Esophagus muscularis mucosa (tissue), 4 donors: ENCODE measurements at regions not wholly inside any gene's neighbourhood (a gene's known extent, or its start where the extent isn't known, plus 50 kb on each side); places are given as distances from the start of the nearest gene placed in this dataset.

Source experiments
- DNase-seq: peaks from one replicate; pipeline ENCODE4 v3.0.0-alpha.2; 2017; ENCODE audit errors: extremely low spot score
- H3K27ac ChIP-seq, 4 donors: fragments of 200-600 bp; sonication (generic); replicated peaks in 1 of 4; 1 replicate in 3 of 4; 2 replicates in 1 of 4; pipeline ENCODE4 v1.5.1; 2016 to 2019; ENCODE audit warnings: mild to moderate bottlenecking in 1 of 4
- H3K27me3 ChIP-seq, 4 donors: fragments of 200-600 bp; sonication (generic); one replicate each; pipeline versions ENCODE4 v1.5.1 to v1.6.0; 2016 to 2019
- H3K36me3 ChIP-seq, 4 donors: fragments of 200-600 bp; sonication (generic); one replicate each; pipeline ENCODE4 v1.5.1; 2016 to 2019
- H3K4me1 ChIP-seq, 4 donors: fragments of 200-600 bp; sonication (generic); one replicate each; pipeline ENCODE4 v1.5.1; 2016 to 2019
- H3K4me3 ChIP-seq, 4 donors: fragments of 200-600 bp; sonication (generic); 1 replicate in 2 of 4; 2 replicates in 2 of 4; pipeline ENCODE4 v1.5.1; 2016 to 2019; ENCODE audit warnings: mild to moderate bottlenecking in 4 of 4, moderate library complexity in 1 of 4
- H3K9me3 ChIP-seq, 4 donors: fragments of 200-600 bp; sonication (generic); 1 replicate in 3 of 4; 2 replicates in 1 of 4; pipeline ENCODE4 v1.5.1; 2016 to 2019
- EP300 ChIP-seq: sonication (generic); formaldehyde crosslinking; IDR thresholded peaks from one replicate; pipeline ENCODE4 v1.6.1; 2017; ENCODE audit warnings: antibody characterized with exemption
- POLR2A ChIP-seq: fragments of 450-650 bp; IDR thresholded peaks from one replicate; pipeline ENCODE4 v1.6.1; 2017; ENCODE audit warnings: antibody characterized with exemption, moderate library complexity, mild to moderate bottlenecking, low read depth
- POLR2AphosphoS5 ChIP-seq, 2 donors: sonication (generic); formaldehyde crosslinking; IDR thresholded peaks; one replicate each; pipeline ENCODE4 v1.6.1; 2017; ENCODE audit warnings: antibody characterized with exemption in 2 of 2
- WGBS: methylation state at CpG from one replicate; pipeline ENCODE4 v1.1.5; 2018; 5-methylcytosine and 5-hydroxymethylcytosine counted together
- intact Hi-C: fragments of 100-400 bp; cut with DNase I; formaldehyde crosslinking; loops from one replicate; pipeline ENCODE4 v1.15.1; 2023
- TF ChIP-seq, protein P1 (sequence below), 3 experiments: fragments of 200-600 bp in 2 of 3; fragments of 450-650 bp in 1 of 3; sonication (generic) in 2 of 3; IDR thresholded peaks; one replicate each; pipeline ENCODE4 v1.5.1; 2017 to 2019; ENCODE audit warnings: antibody characterized with exemption in 3 of 3, mild to moderate bottlenecking in 2 of 3, moderate library complexity in 1 of 3

- H3K4me1 ChIP-seq: no peaks in the 10 kb centered on the region
- H3K27ac ChIP-seq: no peak overlapping the region
- intact Hi-C loops: no loop called here
- DNase-seq: no peak
- H3K36me3 ChIP-seq: no peaks in the 10 kb centered on the region
- H3K4me3 ChIP-seq: no peak overlapping the region
- WGBS: 56% methylated on average over 4 of the region's 4 CpGs
- H3K9me3 ChIP-seq: no peaks in the 10 kb centered on the region
- TF ChIP-seq, protein P1, sequence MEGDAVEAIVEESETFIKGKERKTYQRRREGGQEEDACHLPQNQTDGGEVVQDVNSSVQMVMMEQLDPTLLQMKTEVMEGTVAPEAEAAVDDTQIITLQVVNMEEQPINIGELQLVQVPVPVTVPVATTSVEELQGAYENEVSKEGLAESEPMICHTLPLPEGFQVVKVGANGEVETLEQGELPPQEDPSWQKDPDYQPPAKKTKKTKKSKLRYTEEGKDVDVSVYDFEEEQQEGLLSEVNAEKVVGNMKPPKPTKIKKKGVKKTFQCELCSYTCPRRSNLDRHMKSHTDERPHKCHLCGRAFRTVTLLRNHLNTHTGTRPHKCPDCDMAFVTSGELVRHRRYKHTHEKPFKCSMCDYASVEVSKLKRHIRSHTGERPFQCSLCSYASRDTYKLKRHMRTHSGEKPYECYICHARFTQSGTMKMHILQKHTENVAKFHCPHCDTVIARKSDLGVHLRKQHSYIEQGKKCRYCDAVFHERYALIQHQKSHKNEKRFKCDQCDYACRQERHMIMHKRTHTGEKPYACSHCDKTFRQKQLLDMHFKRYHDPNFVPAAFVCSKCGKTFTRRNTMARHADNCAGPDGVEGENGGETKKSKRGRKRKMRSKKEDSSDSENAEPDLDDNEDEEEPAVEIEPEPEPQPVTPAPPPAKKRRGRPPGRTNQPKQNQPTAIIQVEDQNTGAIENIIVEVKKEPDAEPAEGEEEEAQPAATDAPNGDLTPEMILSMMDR (IDR thresholded peaks at IDR 0.05): no peak
- TF ChIP-seq EP300: no peak
- TF ChIP-seq POLR2A: no peak
- TF ChIP-seq POLR2AphosphoS5 (IDR thresholded peaks at IDR 0.05): no peak
- H3K27me3 ChIP-seq: no peaks in the 10 kb centered on the region
Measured at GRCh38 chrX:121336831-121337421, 289.5 kb downstream of the GLUD2 start.

- no peaks in the 10 kb centered on the region for H3K9me3 ChIP-seq
- intact Hi-C loops: no loop called here
- no peak overlapping the region for H3K4me3 ChIP-seq
- H3K36me3 ChIP-seq: no peaks in the 10 kb centered on the region
- H3K27me3 ChIP-seq: no peaks in the 10 kb centered on the region
- DNase-seq: no peak
- 43% methylated on average over 2 of the region's 2 CpGs for WGBS
- H3K27ac ChIP-seq: no peak overlapping the region
- TF ChIP-seq EP300: no peak
- TF ChIP-seq POLR2A: no peak
- TF ChIP-seq, protein P1 (IDR thresholded peaks at IDR 0.05): no peak
- no peak for TF ChIP-seq POLR2AphosphoS5 (IDR thresholded peaks at IDR 0.05)
- no peaks in the 10 kb centered on the region for H3K4me1 ChIP-seq
Measured at GRCh38 chrX:121337816-121338215, 290.4 kb downstream of the GLUD2 start.

DNA sequence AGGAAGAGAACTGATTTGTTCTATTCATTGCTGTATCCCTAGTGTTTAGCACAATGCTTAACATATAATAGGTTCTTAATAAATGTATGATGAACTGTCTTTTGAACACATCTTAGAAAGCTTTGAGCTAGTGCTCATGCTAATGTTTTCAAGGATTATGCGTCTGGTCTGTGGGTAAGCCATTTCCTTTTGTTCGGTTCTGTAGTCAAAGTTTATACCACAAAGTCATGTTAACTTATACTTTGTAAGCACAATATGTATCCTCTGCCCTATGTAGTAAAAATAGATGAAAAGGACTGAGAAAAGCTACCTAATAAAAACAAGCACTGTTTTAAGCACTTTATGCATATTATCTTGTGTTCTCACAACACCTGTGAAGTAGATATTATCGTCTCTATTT, 301.9 kb downstream of the GLUD2 start:
- no peaks in the 10 kb centered on the region for H3K36me3 ChIP-seq
- H3K4me1 ChIP-seq: no peaks in the 10 kb centered on the region
- intact Hi-C loops: no loop called here
- no peak overlapping the region for H3K27ac ChIP-seq
- 77% methylated on average over 3 of the region's 3 CpGs for WGBS
- H3K27me3 ChIP-seq: no peaks in the 10 kb centered on the region
- no peak for DNase-seq
- TF ChIP-seq POLR2A: no peak
- H3K9me3 ChIP-seq: no peaks in the 10 kb centered on the region
- H3K4me3 ChIP-seq: no peak overlapping the region

GRCh38 chrX:121356139-121356849, 308.9 kb downstream of the GLUD2 start:
- WGBS: 74% methylated on average over 21 of the region's 22 CpGs
- DNase-seq: no peak
- Histone ChIP-seq H3K9me3 (no peaks in the 10 kb centered on the region), H3K36me3 (no peaks in the 10 kb centered on the region), H3K4me3 (no peak overlapping the region), H3K4me1 (no peaks in the 10 kb centered on the region), H3K27ac (no peak overlapping the region), H3K27me3 (no peaks in the 10 kb centered on the region)
- intact Hi-C loops: no loop called here
- TF ChIP-seq, protein P1 (IDR thresholded peaks at IDR 0.05): no peak
- no peak for TF ChIP-seq POLR2A
- no peak for TF ChIP-seq POLR2AphosphoS5 (IDR thresholded peaks at IDR 0.05)
- TF ChIP-seq EP300: no peak

- no peak for TF ChIP-seq EP300
- no peak for TF ChIP-seq POLR2A
- no peak for TF ChIP-seq POLR2AphosphoS5 (IDR thresholded peaks at IDR 0.05)
- TF ChIP-seq, protein P1 (IDR thresholded peaks at IDR 0.05): no peak
- Histone ChIP-seq H3K36me3 (no peaks in the 10 kb centered on the region), H3K27ac (no peak overlapping the region), H3K9me3 (no peaks in the 10 kb centered on the region), H3K4me3 (no peak overlapping the region), H3K27me3 (no peaks in the 10 kb centered on the region), H3K4me1 (no peaks in the 10 kb centered on the region)
- 79% methylated on average over 3 of the region's 6 CpGs for WGBS
- intact Hi-C loops: no loop called here
- DNase-seq: no peak
Measured at GRCh38 chrX:121356850-121357171, 309.4 kb downstream of the GLUD2 start.
